ENCODE measurements at regions not wholly inside any gene's neighbourhood (a gene's known extent, or its start where the extent isn't known, plus 50 kb on each side); places are given as distances from the start of the nearest gene placed in this dataset.

DNA sequence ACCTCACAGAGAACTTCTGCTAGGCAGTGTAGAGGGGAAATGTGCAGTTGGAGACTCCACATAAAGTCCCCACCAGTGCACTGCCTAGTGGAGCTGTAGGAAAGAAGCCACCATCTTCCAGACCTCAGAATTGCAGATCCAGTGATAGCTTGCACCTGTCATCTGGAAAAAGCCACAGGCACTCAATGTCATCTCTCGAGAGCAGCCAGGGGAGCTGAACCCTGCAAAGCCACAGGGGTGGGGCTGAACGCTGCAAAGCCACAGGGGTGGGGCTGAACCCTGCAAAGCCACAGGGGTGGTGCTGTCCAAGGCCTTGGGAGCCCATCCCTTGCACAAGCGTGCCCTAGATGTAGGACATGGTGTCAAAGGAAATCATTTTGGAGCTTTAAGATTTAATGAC is 1226.3 kb downstream of the PCDH7 start (continued):
- TF ChIP-seq NANOG (IDR thresholded peaks at IDR 0.05; ENCODE audit: insufficient read depth, low read depth, low read length, poor library complexity, severe bottlenecking): no peak
- no peak for TF ChIP-seq CBX5 (IDR thresholded peaks at IDR 0.05; ENCODE audit: low read depth, low read length)
- TF ChIP-seq, protein P1, sequence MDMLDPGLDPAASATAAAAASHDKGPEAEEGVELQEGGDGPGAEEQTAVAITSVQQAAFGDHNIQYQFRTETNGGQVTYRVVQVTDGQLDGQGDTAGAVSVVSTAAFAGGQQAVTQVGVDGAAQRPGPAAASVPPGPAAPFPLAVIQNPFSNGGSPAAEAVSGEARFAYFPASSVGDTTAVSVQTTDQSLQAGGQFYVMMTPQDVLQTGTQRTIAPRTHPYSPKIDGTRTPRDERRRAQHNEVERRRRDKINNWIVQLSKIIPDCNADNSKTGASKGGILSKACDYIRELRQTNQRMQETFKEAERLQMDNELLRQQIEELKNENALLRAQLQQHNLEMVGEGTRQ (IDR thresholded peaks at IDR 0.05; ENCODE audit: low read length): no peak
- TF ChIP-seq POLR2AphosphoS5 (IDR thresholded peaks at IDR 0.05; ENCODE audit: low read depth, low read length): no peak
